K562 (cell line): ENCODE measurements at regions not wholly inside any gene's neighbourhood (a gene's known extent, or its start where the extent isn't known, plus 50 kb on each side); places are given as distances from the start of the nearest gene placed in this dataset.

Experiments
- ATAC-seq: fragments of 200-7000 bp; cut with Tn5 transposase; 3 replicates; pipeline ENCODE4 v1.9.1; 2020; ENCODE audit warnings: moderate library complexity
- BruUV-seq: library from RNA; stranded (reverse); fragments of 400-500 nt; replicated peaks from 2 replicates; lab custom pipeline; 2021; lab: Mats Ljungman, UMichigan
- CTCF ChIA-PET: fragments of 300-600 bp; formaldehyde crosslinking; extraction: SDS; loops from one replicate; lab custom pipeline; 2021; ENCODE audit warnings: low intra/inter-chr PET ratio; lab: Yijun Ruan, JAX
- POLR2A ChIA-PET: fragments of 300-600, 350-650 bp; sonication (Branson Sonifier 250); formaldehyde crosslinking; extraction: SDS; loops from one replicate; lab custom pipeline; 2021; ENCODE audit warnings: antibody characterized with exemption, inconsistent platforms; lab: Yijun Ruan, JAX
- DNase-seq, 4 experiments: peaks; one replicate each; pipeline versions ENCODE4 v3.0.0 to v3.0.0-alpha.2; 2011 to 2018; ENCODE audit warnings: low spot score in 3 of 4, mixed read lengths in 3 of 4; ENCODE audit errors: extremely low read depth in 1 of 4
- FAIRE-seq: peaks from 2 replicates; lab custom pipeline; 2011; peaks lifted over from hg19 to GRCh38; lab: Jason Lieb, UNC
- H2AFZ ChIP-seq: 2 replicates; pipeline ENCODE4 v1.6.0; 2011; ENCODE audit warnings: low read depth, low read length, control low read depth, inconsistent platforms
- H3K27ac ChIP-seq: fragments of 200-600 bp; 3 replicates; pipeline ENCODE4 v1.8.0; 2011; ENCODE audit warnings: low read depth, mild to moderate bottlenecking, control low read depth, inconsistent platforms, low read length, moderate library complexity, mixed read lengths; ENCODE audit errors: extremely low read depth
- H3K27me3 ChIP-seq, 2 experiments: fragments of 300-600 bp in 1 of 2; 2 replicates in 1 of 2; 3 replicates in 1 of 2; pipeline versions ENCODE4 v1.6.0 to v1.8.0; 2011; ENCODE audit warnings: inconsistent platforms in 2 of 2, low read length in 2 of 2, mild to moderate bottlenecking in 1 of 2, mixed read lengths in 1 of 2, moderate library complexity in 1 of 2; ENCODE audit not compliant: control insufficient read depth in 2 of 2, insufficient read depth in 2 of 2
- H3K36me3 ChIP-seq: fragments of 300-600 bp; 3 replicates; pipeline ENCODE4 v1.8.0; 2011; ENCODE audit warnings: mild to moderate bottlenecking, low read length, inconsistent platforms; ENCODE audit not compliant: control insufficient read depth, insufficient read depth
- H3K4me1 ChIP-seq, 2 experiments: fragments of 200-600 bp in 1 of 2; replicated peaks in 1 of 2; 2 replicates in 1 of 2; 3 replicates in 1 of 2; pipeline versions ENCODE4 v1.5.1 to v1.8.0; 2011; ENCODE audit warnings: inconsistent platforms in 2 of 2, low read length in 2 of 2, mild to moderate bottlenecking in 1 of 2, mixed read lengths in 1 of 2, moderate library complexity in 1 of 2; ENCODE audit not compliant: control insufficient read depth in 2 of 2, insufficient read depth in 2 of 2
- H3K4me2 ChIP-seq: 2 replicates; pipeline ENCODE4 v1.6.1; 2011; ENCODE audit warnings: low read length, control low read depth, inconsistent platforms, mixed read lengths; ENCODE audit not compliant: insufficient read depth
- H3K4me3 ChIP-seq: fragments of 200-600 bp; sonication (generic), shearing (Covaris generic); 2 replicates; pipeline ENCODE4 v1.5.1; 2016; ENCODE audit warnings: control low read depth, inconsistent platforms
- H3K79me2 ChIP-seq: fragments of 200-600 bp; 3 replicates; pipeline ENCODE4 v1.8.0; 2011; ENCODE audit warnings: low read length, inconsistent platforms; ENCODE audit not compliant: control insufficient read depth, insufficient read depth
- H3K9ac ChIP-seq, 2 experiments: 2 replicates each; pipeline versions ENCODE4 v1.6.0 to v1.6.1; 2011; ENCODE audit warnings: low read depth in 2 of 2, low read length in 2 of 2, control low read depth in 1 of 2, inconsistent platforms in 1 of 2, mild to moderate bottlenecking in 1 of 2, mixed read lengths in 1 of 2; ENCODE audit not compliant: insufficient read depth in 1 of 2
- H3K9me1 ChIP-seq: one replicate; pipeline ENCODE4 v1.6.0; 2011; ENCODE audit warnings: inconsistent platforms, mild to moderate bottlenecking, low read length, moderate library complexity; ENCODE audit not compliant: control insufficient read depth, insufficient read depth
- H3K9me3 ChIP-seq: replicated peaks from 2 replicates; pipeline ENCODE4 v1.5.1; 2011; ENCODE audit warnings: low read depth, low read length, inconsistent platforms; ENCODE audit not compliant: control insufficient read depth, insufficient read depth
- H4K20me1 ChIP-seq: replicated peaks from 2 replicates; pipeline ENCODE4 v1.6.1; 2011; ENCODE audit warnings: low read length, inconsistent platforms, mixed read lengths; ENCODE audit not compliant: control insufficient read depth, insufficient read depth
- ARID3A ChIP-seq: IDR thresholded peaks from 2 replicates; pipeline ENCODE4 v1.6.1; 2012; ENCODE audit warnings: low read depth, low read length, improper control_type of control experiment, borderline replicate concordance
- CBX3 ChIP-seq, 2 experiments: IDR thresholded peaks; 1 replicate in 1 of 2; 2 replicates in 1 of 2; pipeline ENCODE4 v1.6.1; 2012; ENCODE audit warnings: inconsistent platforms in 2 of 2, low read length in 2 of 2, borderline replicate concordance in 1 of 2, control low read depth in 1 of 2
- CREB1 ChIP-seq, 2 experiments: sonication (generic) in 1 of 2; formaldehyde crosslinking in 1 of 2; IDR thresholded peaks; 2 replicates each; pipeline versions ENCODE4 v1.6.1 to v1.8.0; 2012 to 2022; ENCODE audit warnings: inconsistent platforms in 1 of 2, mild to moderate bottlenecking in 1 of 2, missing genetic modification reagents in 1 of 2, moderate library complexity in 1 of 2
- CREM ChIP-seq: IDR thresholded peaks from 2 replicates; pipeline ENCODE4 v1.6.1; 2014; ENCODE audit warnings: antibody characterized with exemption, low read depth
- CSDE1 ChIP-seq, 2 experiments: fragments of 450-650 bp; IDR thresholded peaks; 2 replicates each; pipeline ENCODE4 v1.6.1; 2016; ENCODE audit warnings: mild to moderate bottlenecking in 1 of 2
- E2F3 ChIP-seq: fragments of 250-450 bp; sonication (Bioruptor Pico); IDR thresholded peaks from 2 replicates; pipeline ENCODE4 v1.4.0; 2020; ENCODE audit warnings: mild to moderate bottlenecking
- EHMT2 ChIP-seq: fragments of 450-650 bp; IDR thresholded peaks from 2 replicates; pipeline ENCODE4 v1.6.1; 2018; ENCODE audit warnings: antibody characterized with exemption
- FOXK1 ChIP-seq: sonication (generic); formaldehyde crosslinking; IDR thresholded peaks from 2 replicates; pipeline ENCODE4 v1.8.0; 2022; ENCODE audit warnings: missing genetic modification reagents, mild to moderate bottlenecking, borderline replicate concordance
- HCFC1 ChIP-seq: IDR thresholded peaks from 2 replicates; pipeline ENCODE4 v1.6.1; 2012; ENCODE audit warnings: low read depth, low read length, improper control_type of control experiment
- HNRNPL ChIP-seq: fragments of 200-400 bp; formaldehyde crosslinking; IDR thresholded peaks from 2 replicates; pipeline ENCODE4 v1.6.1; 2017; ENCODE audit warnings: low read depth, mild to moderate bottlenecking, low read length
- HOXB6 ChIP-seq: fragments of 250-450 bp; sonication (Bioruptor Pico); IDR thresholded peaks from 2 replicates; pipeline ENCODE4 v1.5.1; 2022; ENCODE audit warnings: mild to moderate bottlenecking, borderline replicate concordance
- NR1H2 ChIP-seq: sonication (generic); formaldehyde crosslinking; IDR thresholded peaks from 2 replicates; pipeline ENCODE4 v1.4.0; 2020; ENCODE audit warnings: mild to moderate bottlenecking, missing genetic modification reagents
- NR2F6 ChIP-seq: fragments of 450-650 bp; formaldehyde crosslinking; IDR thresholded peaks from 2 replicates; pipeline ENCODE4 v1.4.0; 2020; ENCODE audit warnings: mild to moderate bottlenecking
- POLR2A ChIP-seq: fragments of 450-650 bp; conservative IDR thresholded peaks from 2 replicates; pipeline ENCODE4 v1.6.1; 2016
- TAF15 ChIP-seq: fragments of 200-400 bp; formaldehyde crosslinking; IDR thresholded peaks from 2 replicates; pipeline ENCODE4 v1.6.1; 2017; ENCODE audit warnings: mild to moderate bottlenecking, low read depth, low read length, moderate library complexity
- TAF7 ChIP-seq: fragments of 450-650 bp; IDR thresholded peaks from 2 replicates; pipeline ENCODE4 v1.6.1; 2016; ENCODE audit warnings: missing genetic modification characterization, missing compliant biosample characterization
- TAF9B ChIP-seq: fragments of 450-650 bp; IDR thresholded peaks from 2 replicates; pipeline ENCODE4 v1.6.1; 2018; ENCODE audit warnings: mild to moderate bottlenecking; ENCODE audit not compliant: partially characterized antibody
- TEAD1 ChIP-seq, 2 experiments: fragments of 450-650 bp in 1 of 2; sonication (generic) in 1 of 2; formaldehyde crosslinking; IDR thresholded peaks; 2 replicates each; pipeline versions ENCODE4 v1.4.0 to v1.8.0; 2020 to 2022; ENCODE audit warnings: mild to moderate bottlenecking in 2 of 2, missing genetic modification reagents in 1 of 2
- TFE3 ChIP-seq: fragments of 450-650 bp; formaldehyde crosslinking; IDR thresholded peaks from 2 replicates; pipeline ENCODE4 v1.4.0; 2020; ENCODE audit warnings: mild to moderate bottlenecking, mixed read lengths
- ZFP1 ChIP-seq: fragments of 450-650 bp; formaldehyde crosslinking; IDR thresholded peaks from 2 replicates; pipeline ENCODE4 v1.4.0; 2020; ENCODE audit warnings: mild to moderate bottlenecking, mixed read lengths
- ZNF124 ChIP-seq: sonication (generic); formaldehyde crosslinking; IDR thresholded peaks from 2 replicates; pipeline ENCODE4 v1.8.1; 2022; ENCODE audit warnings: missing genetic modification reagents
- ZNF175 ChIP-seq: fragments of 200-800 bp; sonication (Bioruptor generic); IDR thresholded peaks from 2 replicates; pipeline ENCODE4 v1.6.1; 2016; ENCODE audit warnings: low read depth, mild to moderate bottlenecking, missing genetic modification characterization, missing compliant biosample characterization
- WGBS: fragments of 100-300 bp; shearing (Covaris generic); methylation state at CpG from one replicate; pipeline ENCODE4 v1.1.6; 2016; ENCODE audit warnings: low coverage, mixed read lengths; ENCODE audit not compliant: insufficient coverage; ENCODE audit errors: missing lambda C conversion rate; 5-methylcytosine and 5-hydroxymethylcytosine counted together
- in situ Hi-C: fragments of 300-500 bp; cut with MboI; formaldehyde crosslinking; loops from 4 replicates; pipeline ENCODE4 v1.15.0; 2018; ENCODE audit warnings: inconsistent platforms, mixed read lengths
- intact Hi-C: fragments of 100-400 bp; cut with micrococcal nuclease; formaldehyde crosslinking; loops from 2 replicates; pipeline ENCODE4 v1.14.2; 2022

DNA sequence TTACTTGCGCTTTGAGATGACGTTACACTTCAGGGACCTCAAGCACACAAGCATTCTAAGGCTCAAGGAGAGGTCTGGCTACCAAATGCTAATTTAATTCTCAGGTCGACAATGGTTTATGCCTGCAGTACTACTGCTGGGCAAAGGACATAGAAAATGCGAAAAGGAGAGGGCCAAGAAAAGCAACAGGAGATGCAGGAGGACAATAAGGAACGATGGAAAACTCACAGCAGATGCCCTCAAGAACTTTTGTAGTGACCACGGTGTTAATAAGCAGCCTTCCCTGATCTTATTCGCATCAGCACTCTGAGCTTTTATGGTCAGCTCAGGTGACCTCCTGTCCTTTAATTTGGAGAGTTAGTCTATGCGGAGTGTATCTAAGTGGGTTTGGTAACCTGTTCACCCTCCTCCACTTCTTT lies 146.3 kb downstream of the GPR85 start:
- intact Hi-C loops (loop anchor here (1.0 to 5.0 kb wide), 2 partner anchors 147 to 202 kb away; no protein-coding TSS in a partner anchor), in situ Hi-C loops (no loop called here)
- Histone ChIP-seq H4K20me1 (no peaks in the 10 kb centered on the region), H3K4me3 (peak overlapping the region; percentile 81), H3K79me2 (peaks cover 22% of the 10 kb centered on the region), H3K36me3 (no peaks in the 10 kb centered on the region), H3K9me1 (no peaks in the 10 kb centered on the region), H3K27ac (peak overlapping the region; percentile 80), H3K9ac (peak overlapping the region; percentile 74 to 88), H3K4me2 (peak overlapping the region; percentile 98), H3K4me1 (peaks cover 3 to 7% of the 10 kb centered on the region in 2 experiments; a peak in 3 of 5 replicates), H3K9me3 (no peaks in the 10 kb centered on the region), H2AFZ (peak overlapping the region; percentile 100), H3K27me3 (no peaks in the 10 kb centered on the region)
- CTCF ChIA-PET = no interaction called here
- ATAC-seq (peak; percentile 69), DNase-seq (peak in 1 of 4 experiments; percentile 11), FAIRE-seq (no peak)
- BruUV-seq = TSS peak; percentile 98
- 26% methylated on average over 8 of the region's 8 CpGs for WGBS
- POLR2A ChIA-PET = interaction anchor here (0.6 to 2.2 kb wide), 8 partner anchors 10 to 490 kb away, joined by 3 to 12 read pairs (median 4); partner anchors contain the start of gene IFRD1
- TF ChIP-seq ZNF175 (CRISPR knock-in tag) (no peak), E2F3 (CRISPR knock-in tag) (no peak), TFE3 (CRISPR knock-in tag) (no peak), CREM (peak; percentile 98; the same call in 1 of the 2 replicates), FOXK1 (CRISPR knock-in tag) (0 out of 2 replicates have a peak, but pooled peaks have one; percentile 62), TAF15 (no peak), CSDE1 (IDR thresholded peaks at IDR 0.05) (peak in 1 of 2 experiments; percentile 54; a peak in 2 of 4 replicates), HNRNPL (no peak), TAF9B (peak; percentile 43), NR2F6 (CRISPR knock-in tag) (no peak), ARID3A (no peak), NR1H2 (no peak), ZNF124 (CRISPR knock-in tag) (no peak), CBX3 (IDR thresholded peaks at IDR 0.05; ENCODE audit: borderline replicate concordance in 1 of 2, low read length in 2 of 2) (0 out of 3 replicates have a peak, but pooled peaks of 1 of the 2 experiments have one; percentile 86), HCFC1 (no peak; the same call in 1 of the 2 replicates), HOXB6 (no peak), POLR2A (peak; percentile 65), CREB1 (IDR thresholded peaks at IDR 0.05) (peak; percentile 93; the same call in 1 of the 2 replicates), CREB1 (CRISPR knock-in tag; IDR thresholded peaks at IDR 0.05) (no peak; the same call in none of the 2 replicates), EHMT2 (peak; percentile 4; the same call in 1 of the 2 replicates), TAF7 (tag) (peak; percentile 74), TEAD1 (CRISPR knock-in tag; IDR thresholded peaks at IDR 0.05) (peak in 1 of 2 experiments; percentile 72; a peak in 1 of 4 replicates), ZFP1 (CRISPR knock-in tag) (no peak)
